ENCODE measurements at regions not wholly inside any gene's neighbourhood (a gene's known extent, or its start where the extent isn't known, plus 50 kb on each side); places are given as distances from the start of the nearest gene placed in this dataset.

GRCh38 chr18:41263956-41264355 is 691.1 kb upstream of the PIK3C3 start:
- H3K27me3 ChIP-seq (ENCODE audit: control insufficient read depth in 2 of 2, insufficient read depth in 2 of 2, low read length in 2 of 2): no peaks in the 10 kb centered on the region

GRCh38 chr18:41262688-41263087 is 692.3 kb upstream of the PIK3C3 start:
- no peak overlapping the region for H3K4me3 ChIP-seq (ENCODE audit: low read length in 2 of 2)
- no peaks in the 10 kb centered on the region for H3K4me1 ChIP-seq (ENCODE audit: control insufficient read depth in 2 of 2, insufficient read depth in 2 of 2, low read length in 2 of 2)
- no peaks in the 10 kb centered on the region for H3K27me3 ChIP-seq (ENCODE audit: control insufficient read depth in 2 of 2, insufficient read depth in 2 of 2, low read length in 2 of 2)
- no peak overlapping the region for H3K27ac ChIP-seq (ENCODE audit: low read depth in 2 of 2, low read length in 2 of 2)
- H3K9ac ChIP-seq (ENCODE audit: low read depth in 1 of 2, low read length in 2 of 2): no peak overlapping the region
- no peaks in the 10 kb centered on the region for H3K9me3 ChIP-seq (ENCODE audit: control insufficient read depth in 2 of 2, low read length in 2 of 2)
- no peaks in the 10 kb centered on the region for H3K36me3 ChIP-seq (ENCODE audit: control insufficient read depth in 2 of 2, insufficient read depth in 2 of 2, low read length in 2 of 2)

More at GRCh38 chr18:41263956-41264355, 691.1 kb upstream of the PIK3C3 start:
- no peak overlapping the region for H3K27ac ChIP-seq (ENCODE audit: low read depth in 2 of 2, low read length in 2 of 2)
- no peaks in the 10 kb centered on the region for H3K4me1 ChIP-seq (ENCODE audit: control insufficient read depth in 2 of 2, insufficient read depth in 2 of 2, low read length in 2 of 2)
- no peaks in the 10 kb centered on the region for H3K36me3 ChIP-seq (ENCODE audit: control insufficient read depth in 2 of 2, insufficient read depth in 2 of 2, low read length in 2 of 2)
- no peak overlapping the region for H3K4me3 ChIP-seq (ENCODE audit: low read length in 2 of 2)
- no peak overlapping the region for H3K9ac ChIP-seq (ENCODE audit: low read depth in 1 of 2, low read length in 2 of 2)
- no peaks in the 10 kb centered on the region for H3K9me3 ChIP-seq (ENCODE audit: control insufficient read depth in 2 of 2, low read length in 2 of 2)

GRCh38 chr18:41244591-41245037 is 710.4 kb upstream of the PIK3C3 start:
- Histone ChIP-seq H3K4me1 (ENCODE audit: control insufficient read depth in 2 of 2, insufficient read depth in 2 of 2, low read length in 2 of 2) (no peaks in the 10 kb centered on the region), H3K36me3 (ENCODE audit: control insufficient read depth in 2 of 2, insufficient read depth in 2 of 2, low read length in 2 of 2) (no peaks in the 10 kb centered on the region), H3K9ac (ENCODE audit: low read depth in 1 of 2, low read length in 2 of 2) (no peak overlapping the region), H3K4me3 (ENCODE audit: low read length in 2 of 2) (no peak overlapping the region), H3K27me3 (ENCODE audit: control insufficient read depth in 2 of 2, insufficient read depth in 2 of 2, low read length in 2 of 2) (no peaks in the 10 kb centered on the region), H3K9me3 (ENCODE audit: control insufficient read depth in 2 of 2, low read length in 2 of 2) (no peaks in the 10 kb centered on the region), H3K27ac (ENCODE audit: low read depth in 2 of 2, low read length in 2 of 2) (no peak overlapping the region)

- Histone ChIP-seq H3K4me1 (ENCODE audit: control insufficient read depth in 2 of 2, insufficient read depth in 2 of 2, low read length in 2 of 2) (no peaks in the 10 kb centered on the region), H3K27ac (ENCODE audit: low read depth in 2 of 2, low read length in 2 of 2) (no peak overlapping the region), H3K36me3 (ENCODE audit: control insufficient read depth in 2 of 2, insufficient read depth in 2 of 2, low read length in 2 of 2) (no peaks in the 10 kb centered on the region), H3K4me3 (ENCODE audit: low read length in 2 of 2) (no peak overlapping the region), H3K27me3 (ENCODE audit: control insufficient read depth in 2 of 2, insufficient read depth in 2 of 2, low read length in 2 of 2) (no peaks in the 10 kb centered on the region), H3K9ac (ENCODE audit: low read depth in 1 of 2, low read length in 2 of 2) (no peak overlapping the region), H3K9me3 (ENCODE audit: control insufficient read depth in 2 of 2, low read length in 2 of 2) (no peaks in the 10 kb centered on the region)
These were observed 717.7 kb upstream of the PIK3C3 start for GRCh38 chr18:41237317-41237716.

GRCh38 chr18:41231681-41232080 is 723.4 kb upstream of the PIK3C3 start:
- H3K4me1 ChIP-seq (ENCODE audit: control insufficient read depth in 2 of 2, insufficient read depth in 2 of 2, low read length in 2 of 2): no peaks in the 10 kb centered on the region
- H3K4me3 ChIP-seq (ENCODE audit: low read length in 2 of 2): no peak overlapping the region
- no peaks in the 10 kb centered on the region for H3K27me3 ChIP-seq (ENCODE audit: control insufficient read depth in 2 of 2, insufficient read depth in 2 of 2, low read length in 2 of 2)
- H3K36me3 ChIP-seq (ENCODE audit: control insufficient read depth in 2 of 2, insufficient read depth in 2 of 2, low read length in 2 of 2): no peaks in the 10 kb centered on the region
- no peak overlapping the region for H3K9ac ChIP-seq (ENCODE audit: low read depth in 1 of 2, low read length in 2 of 2)
- no peak overlapping the region for H3K27ac ChIP-seq (ENCODE audit: low read depth in 2 of 2, low read length in 2 of 2)
- no peaks in the 10 kb centered on the region for H3K9me3 ChIP-seq (ENCODE audit: control insufficient read depth in 2 of 2, low read length in 2 of 2)

- H3K4me1 ChIP-seq (ENCODE audit: control insufficient read depth in 2 of 2, insufficient read depth in 2 of 2, low read length in 2 of 2): no peaks in the 10 kb centered on the region
- H3K9me3 ChIP-seq (ENCODE audit: control insufficient read depth in 2 of 2, low read length in 2 of 2): no peaks in the 10 kb centered on the region
- H3K27me3 ChIP-seq (ENCODE audit: control insufficient read depth in 2 of 2, insufficient read depth in 2 of 2, low read length in 2 of 2): no peaks in the 10 kb centered on the region
- no peak overlapping the region for H3K27ac ChIP-seq (ENCODE audit: low read depth in 2 of 2, low read length in 2 of 2)
- no peaks in the 10 kb centered on the region for H3K36me3 ChIP-seq (ENCODE audit: control insufficient read depth in 2 of 2, insufficient read depth in 2 of 2, low read length in 2 of 2)
- H3K4me3 ChIP-seq (ENCODE audit: low read length in 2 of 2): no peak overlapping the region
- no peak overlapping the region for H3K9ac ChIP-seq (ENCODE audit: low read depth in 1 of 2, low read length in 2 of 2)
These were observed 727.0 kb upstream of the PIK3C3 start for GRCh38 chr18:41227993-41228392.

GRCh38 chr18:41226911-41227310 is 728.1 kb upstream of the PIK3C3 start:
- Histone ChIP-seq H3K9me3 (ENCODE audit: control insufficient read depth in 2 of 2, low read length in 2 of 2) (no peaks in the 10 kb centered on the region), H3K36me3 (ENCODE audit: control insufficient read depth in 2 of 2, insufficient read depth in 2 of 2, low read length in 2 of 2) (no peaks in the 10 kb centered on the region), H3K4me1 (ENCODE audit: control insufficient read depth in 2 of 2, insufficient read depth in 2 of 2, low read length in 2 of 2) (no peaks in the 10 kb centered on the region)

GRCh38 chr18:41226186-41226585 is 728.8 kb upstream of the PIK3C3 start:
- no peak overlapping the region for H3K9ac ChIP-seq (ENCODE audit: low read depth in 1 of 2, low read length in 2 of 2)
- H3K4me3 ChIP-seq (ENCODE audit: low read length in 2 of 2): no peak overlapping the region
- no peaks in the 10 kb centered on the region for H3K4me1 ChIP-seq (ENCODE audit: control insufficient read depth in 2 of 2, insufficient read depth in 2 of 2, low read length in 2 of 2)
- no peaks in the 10 kb centered on the region for H3K9me3 ChIP-seq (ENCODE audit: control insufficient read depth in 2 of 2, low read length in 2 of 2)
- no peak overlapping the region for H3K27ac ChIP-seq (ENCODE audit: low read depth in 2 of 2, low read length in 2 of 2)
- no peaks in the 10 kb centered on the region for H3K27me3 ChIP-seq (ENCODE audit: control insufficient read depth in 2 of 2, insufficient read depth in 2 of 2, low read length in 2 of 2)
- H3K36me3 ChIP-seq (ENCODE audit: control insufficient read depth in 2 of 2, insufficient read depth in 2 of 2, low read length in 2 of 2): no peaks in the 10 kb centered on the region

More at GRCh38 chr18:41226911-41227310, 728.1 kb upstream of the PIK3C3 start:
- H3K9ac ChIP-seq (ENCODE audit: low read depth in 1 of 2, low read length in 2 of 2): no peak overlapping the region
- no peaks in the 10 kb centered on the region for H3K27me3 ChIP-seq (ENCODE audit: control insufficient read depth in 2 of 2, insufficient read depth in 2 of 2, low read length in 2 of 2)
- H3K4me3 ChIP-seq (ENCODE audit: low read length in 2 of 2): no peak overlapping the region
- no peak overlapping the region for H3K27ac ChIP-seq (ENCODE audit: low read depth in 2 of 2, low read length in 2 of 2)

- H3K36me3 ChIP-seq (ENCODE audit: control insufficient read depth in 2 of 2, insufficient read depth in 2 of 2, low read length in 2 of 2): no peaks in the 10 kb centered on the region
- no peak overlapping the region for H3K9ac ChIP-seq (ENCODE audit: low read depth in 1 of 2, low read length in 2 of 2)
- H3K27me3 ChIP-seq (ENCODE audit: control insufficient read depth in 2 of 2, insufficient read depth in 2 of 2, low read length in 2 of 2): no peaks in the 10 kb centered on the region
- H3K4me3 ChIP-seq (ENCODE audit: low read length in 2 of 2): no peak overlapping the region
- H3K9me3 ChIP-seq (ENCODE audit: control insufficient read depth in 2 of 2, low read length in 2 of 2): no peaks in the 10 kb centered on the region
- H3K4me1 ChIP-seq (ENCODE audit: control insufficient read depth in 2 of 2, insufficient read depth in 2 of 2, low read length in 2 of 2): no peaks in the 10 kb centered on the region
- H3K27ac ChIP-seq (ENCODE audit: low read depth in 2 of 2, low read length in 2 of 2): no peak overlapping the region
These were observed 738.6 kb upstream of the PIK3C3 start for GRCh38 chr18:41216341-41217003.

- Histone ChIP-seq H3K4me1 (ENCODE audit: control insufficient read depth in 2 of 2, insufficient read depth in 2 of 2, low read length in 2 of 2) (no peaks in the 10 kb centered on the region), H3K36me3 (ENCODE audit: control insufficient read depth in 2 of 2, insufficient read depth in 2 of 2, low read length in 2 of 2) (no peaks in the 10 kb centered on the region), H3K27ac (ENCODE audit: low read depth in 2 of 2, low read length in 2 of 2) (no peak overlapping the region), H3K27me3 (ENCODE audit: control insufficient read depth in 2 of 2, insufficient read depth in 2 of 2, low read length in 2 of 2) (no peaks in the 10 kb centered on the region), H3K4me3 (ENCODE audit: low read length in 2 of 2) (no peak overlapping the region), H3K9me3 (ENCODE audit: control insufficient read depth in 2 of 2, low read length in 2 of 2) (no peaks in the 10 kb centered on the region), H3K9ac (ENCODE audit: low read depth in 1 of 2, low read length in 2 of 2) (no peak overlapping the region)
These were observed 747.3 kb upstream of the PIK3C3 start for GRCh38 chr18:41207706-41208105.
